CD4-positive, alpha-beta T cell treated with Interleukin-12 subunit alpha and Interleukin-12 subunit beta, for 1 hour (primary cell): ENCODE measurements at regions not wholly inside any gene's neighbourhood (a gene's known extent, or its start where the extent isn't known, plus 50 kb on each side); places are given as distances from the start of the nearest gene placed in this dataset.
A peak's percentile ranks its signal among the peaks of the same experiment; 100 is the strongest.

Experiments
- DNase-seq: peaks from one replicate; pipeline ENCODE4 v3.0.0-alpha.2; 2020

GRCh38 chr18:34159691-34160185 is 65.0 kb downstream of the NOL4 start:
- DNase-seq: no peak

GRCh38 chr18:34158881-34159690 is 65.6 kb downstream of the NOL4 start:
- no peak for DNase-seq

DNA sequence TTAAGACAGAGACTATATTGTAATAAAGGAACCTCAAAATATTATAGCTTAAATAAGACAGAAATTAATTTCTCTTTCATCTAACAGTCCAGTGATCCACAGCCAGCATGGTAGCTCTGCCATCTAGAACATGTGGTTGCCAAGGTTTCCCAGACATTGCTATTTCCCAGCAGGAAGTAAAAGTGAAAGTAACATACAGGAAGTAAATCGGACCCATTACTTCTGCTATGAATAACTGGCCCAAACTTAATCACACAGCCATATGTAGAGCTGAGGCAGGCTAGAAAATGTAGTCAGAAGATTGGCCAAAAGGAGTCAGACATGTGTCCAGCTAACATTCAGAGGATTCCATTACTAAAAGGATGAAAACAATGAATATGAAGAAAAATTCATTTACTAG is 71.0 kb downstream of the NOL4 start:
- no peak for DNase-seq

DNA sequence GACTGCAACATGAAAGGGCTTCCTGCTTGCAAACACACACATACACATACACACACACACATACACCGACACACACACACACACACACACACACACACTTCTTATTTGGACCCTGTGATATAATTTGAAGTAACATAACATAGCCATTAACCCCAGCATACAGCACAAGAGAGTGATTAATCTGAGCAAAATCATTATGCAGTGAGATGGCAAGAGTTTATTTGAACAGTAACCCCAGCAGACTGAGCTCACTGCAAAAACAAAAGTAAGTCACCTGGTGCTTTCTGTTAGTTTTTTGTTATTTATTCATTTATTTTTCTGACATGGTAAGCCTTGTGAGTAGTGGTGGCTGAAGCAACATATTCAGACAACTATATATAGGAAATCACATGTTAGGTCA is 93.7 kb downstream of the NOL4 start:
- DNase-seq: no peak

GRCh38 chr18:34128436-34128835 is 96.3 kb downstream of the NOL4 start:
- DNase-seq: no peak

GRCh38 chr18:34126121-34126520 is 98.6 kb downstream of the NOL4 start:
- no peak for DNase-seq

GRCh38 chr18:34122724-34123334 is 101.9 kb downstream of the NOL4 start:
- DNase-seq: peak; percentile 1

GRCh38 chr18:34121200-34121721 is 103.5 kb downstream of the NOL4 start:
- DNase-seq: no peak

GRCh38 chr18:34120294-34120693 is 104.4 kb downstream of the NOL4 start:
- DNase-seq: no peak

GRCh38 chr18:34117319-34117718 is 107.4 kb downstream of the NOL4 start:
- DNase-seq: no peak

- DNase-seq: no peak
Observed at GRCh38 chr18:34115409-34116081, 109.2 kb downstream of the NOL4 start.

GRCh38 chr18:34114996-34115395 is 109.7 kb downstream of the NOL4 start:
- no peak for DNase-seq

GRCh38 chr18:34108206-34108605 is 116.5 kb downstream of the NOL4 start:
- no peak for DNase-seq

- no peak for DNase-seq
Observed at GRCh38 chr18:34098109-34098508, 126.6 kb downstream of the NOL4 start.

- DNase-seq: no peak
Observed at GRCh38 chr18:34097312-34097711, 127.4 kb downstream of the NOL4 start.

DNA sequence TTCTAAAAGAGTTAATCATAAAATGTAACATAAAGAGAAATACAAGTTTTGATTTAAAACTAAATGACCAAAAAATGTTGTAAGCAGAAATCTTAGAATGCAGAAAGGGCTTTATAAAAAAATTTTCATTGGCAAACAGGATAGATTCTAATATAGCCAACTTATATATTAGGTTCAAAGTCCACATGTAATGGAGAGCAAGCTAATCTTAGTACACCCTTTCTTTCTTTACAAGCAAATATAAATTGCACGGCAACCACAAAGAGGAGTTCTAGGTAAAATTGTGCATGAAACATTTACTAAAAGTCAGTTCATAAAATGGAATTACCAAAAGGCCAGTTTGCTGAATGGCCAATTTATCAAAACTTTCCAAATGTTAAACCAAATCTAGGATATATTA is 130.6 kb downstream of the NOL4 start:
- DNase-seq: no peak

GRCh38 chr18:34092796-34093195 is 131.9 kb downstream of the NOL4 start:
- DNase-seq: no peak

DNA sequence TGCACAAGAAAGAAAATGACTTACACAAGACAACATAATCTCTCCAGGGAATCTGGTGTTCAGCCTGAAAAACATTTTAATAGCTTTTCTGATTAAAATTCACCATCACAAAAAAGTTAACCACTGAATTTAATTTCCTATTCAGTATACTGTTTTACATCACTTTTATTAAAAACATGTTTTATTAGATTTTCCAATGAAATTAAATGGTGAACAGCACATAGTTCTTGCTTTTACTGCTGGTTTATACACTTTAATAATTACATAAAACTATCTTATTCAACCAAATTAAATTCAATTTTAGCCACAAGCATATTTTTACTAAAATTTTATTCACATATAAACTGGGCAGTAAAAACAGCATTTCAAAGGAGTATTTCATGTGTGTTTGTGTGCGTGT is 138.3 kb downstream of the NOL4 start:
- DNase-seq: no peak

GRCh38 chr18:34085140-34085739 is 139.5 kb downstream of the NOL4 start:
- no peak for DNase-seq

GRCh38 chr18:34084635-34085034 is 140.1 kb downstream of the NOL4 start:
- no peak for DNase-seq

- DNase-seq: no peak
Observed at GRCh38 chr18:34083910-34084535, 140.7 kb downstream of the NOL4 start.

GRCh38 chr18:34077599-34077998 is 147.1 kb downstream of the NOL4 start:
- no peak for DNase-seq
